ENCODE measurements at regions not wholly inside any gene's neighbourhood (a gene's known extent, or its start where the extent isn't known, plus 50 kb on each side); places are given as distances from the start of the nearest gene placed in this dataset.

DNA sequence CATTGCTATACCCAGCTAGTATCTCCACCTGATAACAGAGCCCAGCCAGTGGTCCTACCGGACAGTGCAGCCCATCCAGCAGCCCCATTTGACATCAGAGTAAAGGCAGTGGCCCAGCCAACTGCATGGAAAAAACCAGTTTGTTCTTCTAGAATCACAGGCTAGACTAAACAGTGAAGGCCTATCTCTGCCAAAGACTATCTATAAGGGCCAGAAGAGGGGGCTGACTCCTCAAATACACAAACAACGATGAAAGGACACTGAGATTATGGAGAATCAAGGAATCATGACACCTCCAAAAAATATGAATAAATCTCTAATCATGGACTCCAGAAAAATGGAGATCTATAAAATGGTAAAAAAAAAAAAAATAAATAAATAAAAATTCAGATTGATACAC lies 546.4 kb upstream of the HTR2C start:
- Histone ChIP-seq H2AFZ (ENCODE audit: low read depth, low read length, severe bottlenecking) (no peak overlapping the region), H3K27ac (ENCODE audit: low read depth, low read length) (no peak overlapping the region), H3K36me3 (ENCODE audit: low read length) (no peaks in the 10 kb centered on the region), H3K27me3 (ENCODE audit: low read length) (no peaks in the 10 kb centered on the region), H3K4me3 (ENCODE audit: insufficient read depth, low read length, poor library complexity, severe bottlenecking) (no peak overlapping the region), H4K20me1 (ENCODE audit: low read depth, low read length) (no peaks in the 10 kb centered on the region), H3K9me3 (ENCODE audit: insufficient read depth, low read length) (no peaks in the 10 kb centered on the region), H3K79me2 (ENCODE audit: insufficient read depth, low read length) (no peaks in the 10 kb centered on the region), H3K4me2 (ENCODE audit: low read depth, low read length, poor library complexity, severe bottlenecking) (no peak overlapping the region), H3K9ac (ENCODE audit: low read length) (no peak overlapping the region), H3K9me2 (replicated peaks; ENCODE audit: insufficient read depth, low read length) (no peaks in the 10 kb centered on the region), H3F3A (ENCODE audit: insufficient read depth) (no peaks in the 10 kb centered on the region)
- TF ChIP-seq, protein P1, sequence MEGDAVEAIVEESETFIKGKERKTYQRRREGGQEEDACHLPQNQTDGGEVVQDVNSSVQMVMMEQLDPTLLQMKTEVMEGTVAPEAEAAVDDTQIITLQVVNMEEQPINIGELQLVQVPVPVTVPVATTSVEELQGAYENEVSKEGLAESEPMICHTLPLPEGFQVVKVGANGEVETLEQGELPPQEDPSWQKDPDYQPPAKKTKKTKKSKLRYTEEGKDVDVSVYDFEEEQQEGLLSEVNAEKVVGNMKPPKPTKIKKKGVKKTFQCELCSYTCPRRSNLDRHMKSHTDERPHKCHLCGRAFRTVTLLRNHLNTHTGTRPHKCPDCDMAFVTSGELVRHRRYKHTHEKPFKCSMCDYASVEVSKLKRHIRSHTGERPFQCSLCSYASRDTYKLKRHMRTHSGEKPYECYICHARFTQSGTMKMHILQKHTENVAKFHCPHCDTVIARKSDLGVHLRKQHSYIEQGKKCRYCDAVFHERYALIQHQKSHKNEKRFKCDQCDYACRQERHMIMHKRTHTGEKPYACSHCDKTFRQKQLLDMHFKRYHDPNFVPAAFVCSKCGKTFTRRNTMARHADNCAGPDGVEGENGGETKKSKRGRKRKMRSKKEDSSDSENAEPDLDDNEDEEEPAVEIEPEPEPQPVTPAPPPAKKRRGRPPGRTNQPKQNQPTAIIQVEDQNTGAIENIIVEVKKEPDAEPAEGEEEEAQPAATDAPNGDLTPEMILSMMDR (IDR thresholded peaks at IDR 0.05; ENCODE audit: insufficient read depth, low read length, poor library complexity, severe bottlenecking): no peak
- no peak for TF ChIP-seq EZH2phosphoT487 (conservative IDR thresholded peaks at IDR 0.05; ENCODE audit: low read length)

DNA sequence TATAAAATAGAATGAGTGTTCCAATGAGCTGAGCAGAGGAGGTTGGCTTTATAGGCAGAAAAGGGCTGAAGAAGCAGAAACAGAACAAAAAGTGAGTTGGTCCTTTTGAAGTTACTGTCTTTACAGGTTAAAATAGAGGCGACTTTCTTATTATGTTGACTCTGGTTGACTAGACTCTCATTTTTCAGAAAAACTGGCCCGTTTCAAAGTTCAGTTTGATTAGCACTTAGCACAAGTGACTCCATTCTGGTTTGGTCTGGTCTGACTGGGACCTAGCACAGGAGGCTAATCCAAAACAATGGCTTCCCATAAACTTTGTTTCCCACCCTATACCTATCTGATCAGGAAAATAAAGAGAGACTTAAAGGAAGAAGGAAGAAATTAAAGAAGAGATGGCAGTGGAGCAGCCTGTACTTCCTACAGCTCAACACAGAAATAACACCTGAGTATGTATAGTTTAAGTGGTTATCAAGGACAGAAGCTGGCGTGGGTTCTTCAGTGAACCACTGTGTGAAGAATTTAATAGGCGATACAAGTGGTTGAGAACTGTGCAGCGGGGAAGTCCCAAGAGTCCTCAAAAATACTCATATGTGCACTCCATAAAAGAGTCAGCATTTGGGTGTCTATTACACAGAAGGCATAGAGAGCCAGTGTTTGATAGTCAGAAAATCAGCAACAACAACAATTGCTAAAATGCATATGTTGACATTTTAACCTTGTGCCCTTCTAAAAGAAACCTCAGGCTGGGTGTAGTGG lies 554.8 kb upstream of the HTR2C start:
- Histone ChIP-seq H3K27ac (ENCODE audit: low read depth, low read length) (no peak overlapping the region), H3K79me2 (ENCODE audit: insufficient read depth, low read length) (no peaks in the 10 kb centered on the region), H3K9me2 (replicated peaks; ENCODE audit: insufficient read depth, low read length) (no peaks in the 10 kb centered on the region), H3K9me3 (ENCODE audit: insufficient read depth, low read length) (no peaks in the 10 kb centered on the region), H3K4me2 (ENCODE audit: low read depth, low read length, poor library complexity, severe bottlenecking) (no peak overlapping the region), H4K20me1 (ENCODE audit: low read depth, low read length) (no peaks in the 10 kb centered on the region), H3K4me3 (ENCODE audit: insufficient read depth, low read length, poor library complexity, severe bottlenecking) (no peak overlapping the region), H3K36me3 (ENCODE audit: low read length) (no peaks in the 10 kb centered on the region), H3K27me3 (ENCODE audit: low read length) (no peaks in the 10 kb centered on the region), H2AFZ (ENCODE audit: low read depth, low read length, severe bottlenecking) (no peak overlapping the region), H3K9ac (ENCODE audit: low read length) (no peak overlapping the region), H3F3A (ENCODE audit: insufficient read depth) (no peaks in the 10 kb centered on the region)
- TF ChIP-seq EZH2phosphoT487 (conservative IDR thresholded peaks at IDR 0.05; ENCODE audit: low read length): no peak
- TF ChIP-seq, protein P1 (IDR thresholded peaks at IDR 0.05; ENCODE audit: insufficient read depth, low read length, poor library complexity, severe bottlenecking): no peak

DNA sequence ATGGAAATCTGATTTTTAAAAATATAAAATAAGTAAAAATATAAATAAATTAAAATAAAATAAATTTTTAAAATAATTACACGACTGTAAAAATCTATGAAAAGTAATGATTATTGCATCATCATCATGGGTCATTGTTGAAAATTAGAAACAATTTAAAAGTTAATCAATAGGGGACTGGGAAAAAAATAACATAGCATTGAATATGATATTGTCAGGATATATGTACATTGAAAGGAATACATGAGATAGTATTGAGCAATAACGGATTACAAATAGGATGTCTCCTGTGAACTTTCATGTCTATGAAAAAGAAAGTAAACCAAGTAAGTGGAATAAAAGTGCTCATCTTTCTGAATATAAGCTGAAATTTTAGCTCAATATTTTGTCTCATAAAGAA lies 566.8 kb upstream of the HTR2C start:
- TF ChIP-seq, protein P1 (IDR thresholded peaks at IDR 0.05; ENCODE audit: insufficient read depth, low read length, poor library complexity, severe bottlenecking): no peak
- TF ChIP-seq EZH2phosphoT487 (conservative IDR thresholded peaks at IDR 0.05; ENCODE audit: low read length): no peak
- H3K79me2 ChIP-seq (ENCODE audit: insufficient read depth, low read length): no peaks in the 10 kb centered on the region
- H3F3A ChIP-seq (ENCODE audit: insufficient read depth): no peaks in the 10 kb centered on the region
- no peak overlapping the region for H3K4me3 ChIP-seq (ENCODE audit: insufficient read depth, low read length, poor library complexity, severe bottlenecking)
- H2AFZ ChIP-seq (ENCODE audit: low read depth, low read length, severe bottlenecking): no peak overlapping the region
- H3K4me2 ChIP-seq (ENCODE audit: low read depth, low read length, poor library complexity, severe bottlenecking): no peak overlapping the region
- no peaks in the 10 kb centered on the region for H4K20me1 ChIP-seq (ENCODE audit: low read depth, low read length)
- no peak overlapping the region for H3K9ac ChIP-seq (ENCODE audit: low read length)
- H3K36me3 ChIP-seq (ENCODE audit: low read length): no peaks in the 10 kb centered on the region
- no peak overlapping the region for H3K27ac ChIP-seq (ENCODE audit: low read depth, low read length)
- no peaks in the 10 kb centered on the region for H3K9me3 ChIP-seq (ENCODE audit: insufficient read depth, low read length)
- H3K9me2 ChIP-seq (replicated peaks; ENCODE audit: insufficient read depth, low read length): no peaks in the 10 kb centered on the region
- H3K27me3 ChIP-seq (ENCODE audit: low read length): no peaks in the 10 kb centered on the region
